GM10266 (cell line): ENCODE measurements at regions not wholly inside any gene's neighbourhood (a gene's known extent, or its start where the extent isn't known, plus 50 kb on each side); places are given as distances from the start of the nearest gene placed in this dataset.
A peak's percentile ranks its signal among the peaks of the same experiment; 100 is the strongest.
"Not testable (repeated sequence)": the region's sequence is repeated elsewhere in the genome, so short reads cannot be mapped to it uniquely, and the experiment has no call there.

Source experiments
- DNase-seq: peaks from one replicate; pipeline ENCODE4 v3.0.0; 2012; ENCODE audit errors: extremely low spot score
- TF ChIP-seq, protein P1 (sequence below): IDR thresholded peaks from 2 replicates; pipeline ENCODE4 v1.5.1; 2012; ENCODE audit warnings: mild to moderate bottlenecking, low read depth; ENCODE audit not compliant: control insufficient read depth, insufficient read depth; ENCODE audit errors: missing control alignments

DNA sequence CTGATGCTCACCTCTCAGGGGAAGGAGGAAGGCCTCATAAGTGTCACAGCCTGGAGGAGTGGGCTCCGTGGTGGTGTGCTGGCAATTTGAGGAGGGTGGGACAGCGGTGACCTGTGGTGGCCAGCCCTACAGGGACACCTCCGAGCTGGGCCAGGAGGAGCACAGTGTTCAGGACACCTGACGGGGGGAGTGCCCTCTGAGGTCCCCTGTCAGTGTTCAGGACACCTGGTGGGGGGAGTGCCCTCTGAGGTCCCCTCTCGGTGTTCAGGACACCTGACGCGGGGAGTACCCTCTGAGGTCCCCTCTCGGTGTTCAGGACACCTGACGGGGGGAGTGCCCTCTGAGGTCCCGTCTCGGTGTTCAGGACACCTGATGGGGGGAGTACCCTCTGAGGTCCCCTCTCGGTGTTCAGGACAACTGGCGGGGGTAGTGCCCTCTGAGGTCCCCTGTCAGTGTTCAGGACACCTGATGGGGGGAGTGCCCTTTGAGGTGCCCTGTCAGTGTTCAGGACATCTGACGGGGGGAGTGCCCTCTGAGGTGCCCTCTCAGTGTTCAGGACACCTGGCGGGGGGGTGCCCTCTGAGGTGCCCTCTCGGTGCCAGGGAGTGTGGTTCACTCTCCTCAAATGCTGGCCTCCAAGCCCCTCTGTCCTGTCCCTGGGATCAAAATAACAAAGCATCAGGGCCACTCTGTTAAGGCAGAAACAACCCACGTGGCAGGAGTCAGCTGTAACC lies 73.4 kb upstream of the ZNF469 start:
- DNase-seq: no peak
- TF ChIP-seq, protein P1, sequence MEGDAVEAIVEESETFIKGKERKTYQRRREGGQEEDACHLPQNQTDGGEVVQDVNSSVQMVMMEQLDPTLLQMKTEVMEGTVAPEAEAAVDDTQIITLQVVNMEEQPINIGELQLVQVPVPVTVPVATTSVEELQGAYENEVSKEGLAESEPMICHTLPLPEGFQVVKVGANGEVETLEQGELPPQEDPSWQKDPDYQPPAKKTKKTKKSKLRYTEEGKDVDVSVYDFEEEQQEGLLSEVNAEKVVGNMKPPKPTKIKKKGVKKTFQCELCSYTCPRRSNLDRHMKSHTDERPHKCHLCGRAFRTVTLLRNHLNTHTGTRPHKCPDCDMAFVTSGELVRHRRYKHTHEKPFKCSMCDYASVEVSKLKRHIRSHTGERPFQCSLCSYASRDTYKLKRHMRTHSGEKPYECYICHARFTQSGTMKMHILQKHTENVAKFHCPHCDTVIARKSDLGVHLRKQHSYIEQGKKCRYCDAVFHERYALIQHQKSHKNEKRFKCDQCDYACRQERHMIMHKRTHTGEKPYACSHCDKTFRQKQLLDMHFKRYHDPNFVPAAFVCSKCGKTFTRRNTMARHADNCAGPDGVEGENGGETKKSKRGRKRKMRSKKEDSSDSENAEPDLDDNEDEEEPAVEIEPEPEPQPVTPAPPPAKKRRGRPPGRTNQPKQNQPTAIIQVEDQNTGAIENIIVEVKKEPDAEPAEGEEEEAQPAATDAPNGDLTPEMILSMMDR: no peak

DNA sequence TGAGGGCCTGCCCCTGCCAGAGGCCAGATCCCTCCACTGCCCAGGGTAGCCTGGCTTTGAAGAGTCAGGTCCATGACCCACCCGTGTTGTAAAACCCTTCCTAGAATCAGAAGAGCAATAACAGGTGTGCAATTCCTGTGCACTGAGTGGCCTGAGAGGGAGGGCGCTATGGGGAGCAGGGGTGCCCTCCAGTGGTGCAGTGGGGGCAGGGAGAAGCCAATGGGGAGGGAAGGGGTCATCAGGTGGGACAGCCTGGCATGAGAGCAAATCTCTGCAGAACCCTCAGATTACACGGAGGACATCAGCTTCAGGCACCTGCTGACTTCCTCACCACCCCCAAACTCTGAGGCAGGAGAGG lies 72.9 kb upstream of the ZNF469 start:
- no peak for DNase-seq
- TF ChIP-seq, protein P1: peak; percentile 21

DNA sequence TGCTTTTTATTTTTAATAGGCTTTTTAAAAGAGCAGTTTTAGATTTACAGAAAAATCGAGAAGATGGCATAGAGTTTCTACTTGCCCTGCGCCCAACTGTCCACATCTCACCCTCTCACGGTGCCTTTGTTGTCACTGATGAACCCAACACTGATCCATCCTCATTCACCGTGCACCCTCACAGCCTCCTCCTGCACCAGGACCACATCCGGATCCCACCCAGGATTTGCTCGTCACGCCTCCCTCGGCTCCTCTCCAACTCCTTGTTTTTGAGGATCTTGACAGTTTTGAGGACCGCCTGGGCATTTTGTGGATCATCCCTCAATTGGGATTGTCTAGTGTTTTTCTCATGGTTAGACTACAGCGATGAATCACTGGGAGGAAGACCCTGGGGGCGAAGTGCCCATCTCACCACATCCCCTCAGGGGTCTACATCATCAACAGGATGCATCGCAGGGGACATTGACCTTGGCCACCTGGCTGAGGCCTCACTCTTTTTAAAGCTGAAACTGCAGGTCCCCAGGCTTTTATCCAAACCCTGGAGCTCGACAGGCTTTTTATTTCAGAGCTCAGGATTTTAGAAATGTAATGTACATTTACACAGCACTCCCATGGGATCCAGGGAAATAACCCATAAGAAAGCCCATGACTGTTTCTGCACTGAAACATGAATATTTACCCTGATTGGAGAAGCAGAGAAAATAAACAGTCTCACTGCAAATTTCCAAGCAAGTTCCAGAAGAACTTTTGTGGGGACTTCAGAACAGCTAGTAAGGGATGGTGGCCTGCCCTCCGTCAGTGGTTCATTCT lies 71.8 kb upstream of the ZNF469 start:
- no peak for DNase-seq
- TF ChIP-seq, protein P1: no peak

DNA sequence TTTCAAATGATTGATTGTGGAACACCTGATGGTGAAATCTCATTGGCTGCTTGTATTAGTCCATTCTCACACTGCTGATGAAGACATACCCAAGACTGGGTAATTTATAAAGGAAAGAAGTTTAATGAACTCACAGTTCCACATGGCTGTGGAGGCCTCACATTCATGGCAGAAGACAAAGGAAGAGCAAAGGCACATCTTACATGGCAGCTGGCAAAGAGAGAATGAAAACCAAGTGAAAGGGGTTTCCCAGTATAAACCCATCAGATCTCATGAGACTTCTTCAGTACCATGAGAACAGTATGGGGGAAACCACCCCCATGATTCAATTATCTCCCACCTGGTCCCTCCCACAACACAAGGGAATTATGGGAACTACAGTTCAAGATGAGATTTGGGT lies 70.9 kb upstream of the ZNF469 start:
- DNase-seq: not testable (repeated sequence)

DNA sequence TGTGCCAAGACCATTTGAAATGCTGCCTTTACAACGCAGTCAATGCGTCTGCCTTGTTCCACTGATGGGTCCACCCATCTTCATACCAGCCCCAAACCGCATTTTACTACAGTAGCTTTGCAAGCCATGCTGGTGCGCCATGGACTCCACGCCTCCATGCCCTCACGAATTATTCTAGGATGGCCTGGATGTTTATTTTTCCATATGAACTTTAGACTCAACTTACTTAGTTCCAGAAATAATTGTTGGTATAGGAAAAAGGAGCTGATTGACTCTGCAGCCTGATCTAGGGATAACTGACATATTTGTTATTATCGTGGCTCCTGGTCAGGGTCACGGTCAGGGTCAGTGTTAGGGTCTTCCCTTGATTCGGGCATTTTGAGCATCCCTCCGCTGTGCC lies 70.0 kb upstream of the ZNF469 start:
- TF ChIP-seq, protein P1: no peak
- DNase-seq: no peak

DNA sequence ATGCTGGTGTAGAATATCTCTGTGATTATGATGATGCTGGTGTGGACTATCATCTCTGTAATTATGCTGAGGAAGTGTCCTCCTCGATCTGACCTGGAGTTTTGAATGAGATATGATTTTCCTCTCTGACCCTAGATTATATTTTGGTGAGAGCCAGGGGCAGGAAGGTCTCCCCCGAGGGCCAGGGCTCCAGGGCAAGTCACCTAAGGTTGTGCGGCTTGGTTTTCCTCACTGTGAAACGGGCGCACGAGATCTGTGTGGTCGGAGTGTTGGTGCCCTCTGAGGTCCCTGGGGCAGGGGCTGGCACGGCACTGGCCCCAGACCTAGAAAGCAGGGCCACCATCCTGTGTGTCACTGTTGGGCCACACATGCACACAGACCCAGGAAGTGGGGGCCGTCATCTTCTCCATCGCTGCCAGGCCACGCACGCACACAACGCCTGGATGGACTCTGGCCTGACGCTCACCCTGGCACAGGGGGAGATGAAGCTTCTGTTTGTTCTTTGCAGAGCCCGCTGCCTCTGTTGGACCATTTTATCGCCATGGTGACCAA lies 67.7 kb upstream of the ZNF469 start:
- TF ChIP-seq, protein P1: no peak
- DNase-seq: no peak

DNA sequence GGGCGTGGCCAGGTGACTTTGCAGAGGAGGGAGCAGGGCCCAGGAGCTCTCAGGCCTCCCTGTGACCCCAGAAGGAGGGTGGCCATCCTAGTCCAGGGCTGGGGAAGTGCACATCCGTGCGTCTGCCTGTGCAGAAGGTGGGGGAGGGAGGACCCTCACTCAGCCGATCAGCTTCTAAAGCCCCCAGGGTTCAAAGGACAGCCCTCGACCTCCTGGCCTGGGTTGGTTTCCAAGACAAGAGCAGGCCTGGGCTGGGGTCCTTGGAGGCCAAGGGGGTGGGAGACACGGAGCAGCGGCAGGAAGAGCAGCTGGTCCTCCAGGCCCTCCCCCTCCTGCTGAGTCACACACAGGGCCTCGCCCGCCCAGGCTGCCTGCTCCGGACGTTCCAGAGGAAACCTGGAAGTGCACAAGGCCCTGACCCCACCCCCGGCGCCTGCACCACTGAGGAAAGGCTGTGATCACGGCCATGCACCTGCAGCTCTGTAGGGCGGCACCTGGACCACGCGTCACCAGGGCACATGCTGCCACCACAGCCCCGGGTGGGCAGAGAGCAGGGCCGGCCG lies 67.1 kb upstream of the ZNF469 start:
- no peak for DNase-seq
- TF ChIP-seq, protein P1: no peak
